ENCODE measurements at regions not wholly inside any gene's neighbourhood (a gene's known extent, or its start where the extent isn't known, plus 50 kb on each side); places are given as distances from the start of the nearest gene placed in this dataset.

DNA sequence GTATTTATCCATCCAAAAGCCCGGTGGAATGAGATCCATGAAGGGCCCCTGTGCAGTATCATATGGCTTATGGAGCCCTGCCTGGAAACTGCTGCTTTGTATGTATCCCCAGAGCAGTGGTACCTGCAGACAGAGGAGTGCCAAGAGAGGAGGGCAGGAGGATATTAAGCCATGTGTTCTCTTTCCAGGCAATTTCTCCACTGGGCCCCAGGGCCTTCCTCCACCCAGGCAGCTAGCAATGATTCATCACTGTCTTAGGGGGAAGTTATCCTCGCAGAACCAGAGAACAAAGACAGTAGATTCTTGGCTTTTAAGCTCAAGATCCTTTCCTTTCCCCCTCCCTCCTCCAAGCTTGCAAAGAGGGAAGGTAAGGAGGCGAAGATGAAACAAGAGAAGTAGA lies 98.1 kb downstream of the LRRC30 start:
- no peak overlapping the region for H3K27ac ChIP-seq
- H3K4me1 ChIP-seq, result no peaks in the 10 kb centered on the region
- TF ChIP-seq EP300 (IDR thresholded peaks at IDR 0.05) (no peak), POLR2A (IDR thresholded peaks at IDR 0.05) (no peak), POLR2AphosphoS5 (IDR thresholded peaks at IDR 0.05) (no peak)
- TF ChIP-seq, protein P1, sequence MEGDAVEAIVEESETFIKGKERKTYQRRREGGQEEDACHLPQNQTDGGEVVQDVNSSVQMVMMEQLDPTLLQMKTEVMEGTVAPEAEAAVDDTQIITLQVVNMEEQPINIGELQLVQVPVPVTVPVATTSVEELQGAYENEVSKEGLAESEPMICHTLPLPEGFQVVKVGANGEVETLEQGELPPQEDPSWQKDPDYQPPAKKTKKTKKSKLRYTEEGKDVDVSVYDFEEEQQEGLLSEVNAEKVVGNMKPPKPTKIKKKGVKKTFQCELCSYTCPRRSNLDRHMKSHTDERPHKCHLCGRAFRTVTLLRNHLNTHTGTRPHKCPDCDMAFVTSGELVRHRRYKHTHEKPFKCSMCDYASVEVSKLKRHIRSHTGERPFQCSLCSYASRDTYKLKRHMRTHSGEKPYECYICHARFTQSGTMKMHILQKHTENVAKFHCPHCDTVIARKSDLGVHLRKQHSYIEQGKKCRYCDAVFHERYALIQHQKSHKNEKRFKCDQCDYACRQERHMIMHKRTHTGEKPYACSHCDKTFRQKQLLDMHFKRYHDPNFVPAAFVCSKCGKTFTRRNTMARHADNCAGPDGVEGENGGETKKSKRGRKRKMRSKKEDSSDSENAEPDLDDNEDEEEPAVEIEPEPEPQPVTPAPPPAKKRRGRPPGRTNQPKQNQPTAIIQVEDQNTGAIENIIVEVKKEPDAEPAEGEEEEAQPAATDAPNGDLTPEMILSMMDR (IDR thresholded peaks at IDR 0.05), result no peak
- no peaks in the 10 kb centered on the region for H3K36me3 ChIP-seq
- ATAC-seq, result no peak
- no peaks in the 10 kb centered on the region for H3K9me3 ChIP-seq
- no peaks in the 10 kb centered on the region for H3K27me3 ChIP-seq
- no peak overlapping the region for H3K4me3 ChIP-seq
- WGBS, 2 donors (ENCODE audit: low coverage in 1 of 2), result 52 to 58% methylated on average over 3 of the region's 3 CpGs

DNA sequence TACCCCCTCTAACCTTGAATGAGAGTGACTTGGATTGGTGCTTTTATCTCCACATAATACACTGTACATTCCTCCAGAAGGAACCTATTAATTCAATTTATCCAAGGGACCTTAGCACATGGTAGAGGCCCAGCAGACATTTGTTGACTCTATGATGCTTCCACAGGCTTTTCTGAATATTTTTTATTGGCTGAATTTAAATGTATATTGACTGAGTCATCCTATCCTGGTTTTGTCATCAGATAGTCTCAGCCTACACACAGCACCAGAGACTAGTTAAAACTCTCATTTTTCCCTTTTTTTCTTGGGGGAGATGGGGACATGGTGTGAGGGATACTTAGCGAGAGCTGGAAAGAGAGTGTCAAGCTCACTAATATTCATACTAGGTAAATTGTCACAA lies 101.6 kb downstream of the LRRC30 start:
- H3K9me3 ChIP-seq, result no peaks in the 10 kb centered on the region
- H3K36me3 ChIP-seq, result no peaks in the 10 kb centered on the region
- TF ChIP-seq EP300 (IDR thresholded peaks at IDR 0.05) (no peak), POLR2A (IDR thresholded peaks at IDR 0.05) (no peak), POLR2AphosphoS5 (IDR thresholded peaks at IDR 0.05) (no peak)
- TF ChIP-seq, protein P1 (IDR thresholded peaks at IDR 0.05), result no peak
- H3K27me3 ChIP-seq, result no peaks in the 10 kb centered on the region
- ATAC-seq, result no peak
- WGBS, 2 donors (ENCODE audit: low coverage in 1 of 2), result 89% methylated on average over 1 of the region's 1 CpG; no CpG with 5 or more reads in 1 of the 2 donors
- H3K27ac ChIP-seq, result no peak overlapping the region
- no peaks in the 10 kb centered on the region for H3K4me1 ChIP-seq
- no peak overlapping the region for H3K4me3 ChIP-seq

DNA sequence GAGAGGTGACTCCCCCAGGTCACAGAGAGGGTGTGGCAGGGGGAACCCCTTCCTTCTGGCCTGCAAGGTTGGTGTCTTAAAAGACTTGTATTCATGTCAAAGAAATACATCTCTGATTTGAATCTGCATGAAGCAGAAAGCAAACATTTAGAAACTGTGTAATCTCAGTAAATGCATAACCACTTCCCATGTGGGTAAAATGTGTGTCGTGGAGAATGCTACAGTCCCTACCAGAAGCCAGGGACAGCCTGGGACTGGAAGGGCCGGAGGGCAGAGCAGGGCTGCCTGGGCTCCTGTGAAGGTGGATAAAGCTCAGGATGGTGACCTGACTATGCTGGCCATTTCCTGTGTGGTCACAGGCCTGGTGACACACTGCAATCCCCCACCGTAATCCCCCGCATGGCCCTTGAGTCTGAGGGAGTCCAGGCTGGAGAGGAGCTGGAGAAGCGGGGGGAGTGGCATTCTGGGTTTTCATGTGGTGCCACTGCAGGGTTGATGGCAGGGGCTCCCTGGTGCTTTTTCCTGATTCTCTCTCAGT lies 102.2 kb downstream of the LRRC30 start:
- WGBS, 2 donors (ENCODE audit: low coverage in 1 of 2), result 90 to 96% methylated on average over 2 to 4 of the region's 5 CpGs
- H3K4me3 ChIP-seq, result no peak overlapping the region
- no peaks in the 10 kb centered on the region for H3K36me3 ChIP-seq
- H3K4me1 ChIP-seq, result no peaks in the 10 kb centered on the region
- no peaks in the 10 kb centered on the region for H3K9me3 ChIP-seq
- no peak overlapping the region for H3K27ac ChIP-seq
- H3K27me3 ChIP-seq, result no peaks in the 10 kb centered on the region
- ATAC-seq, result no peak
- TF ChIP-seq POLR2A (IDR thresholded peaks at IDR 0.05) (no peak), POLR2AphosphoS5 (IDR thresholded peaks at IDR 0.05) (no peak), EP300 (IDR thresholded peaks at IDR 0.05) (no peak)
- TF ChIP-seq, protein P1 (IDR thresholded peaks at IDR 0.05), result no peak

DNA sequence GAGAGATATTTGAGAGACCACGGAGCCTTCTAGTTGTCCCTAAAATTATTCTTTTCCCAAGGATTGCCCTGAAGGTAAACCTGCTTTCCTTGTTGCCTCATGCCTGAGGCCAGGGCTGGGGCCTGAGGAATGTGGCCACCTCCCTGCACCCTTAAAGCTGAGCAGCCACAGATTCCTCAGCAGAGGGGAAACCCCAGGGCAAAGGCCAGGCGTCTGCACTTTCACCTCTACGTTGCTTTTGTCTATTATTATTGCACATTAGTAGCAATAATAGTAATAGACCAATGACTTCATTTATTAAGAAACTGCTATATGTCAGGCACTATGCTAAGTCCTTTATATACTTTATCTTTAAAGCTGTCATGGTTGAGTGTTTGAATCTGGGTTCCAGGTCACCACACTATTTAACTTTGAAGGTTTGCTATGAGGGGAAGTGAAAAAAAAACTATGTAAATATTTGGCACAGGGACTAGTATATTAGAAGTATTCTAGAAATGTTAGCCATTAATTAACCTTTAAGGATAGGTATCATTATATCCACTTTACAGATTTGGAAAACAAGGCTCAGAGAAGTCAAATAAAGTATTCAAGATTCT lies 104.2 kb downstream of the LRRC30 start:
- TF ChIP-seq POLR2A (IDR thresholded peaks at IDR 0.05) (no peak), EP300 (IDR thresholded peaks at IDR 0.05) (no peak), POLR2AphosphoS5 (IDR thresholded peaks at IDR 0.05) (no peak)
- TF ChIP-seq, protein P1 (IDR thresholded peaks at IDR 0.05), result no peak
- Histone ChIP-seq H3K4me3 (no peak overlapping the region), H3K36me3 (no peaks in the 10 kb centered on the region), H3K9me3 (no peaks in the 10 kb centered on the region), H3K27ac (no peak overlapping the region), H3K4me1 (no peaks in the 10 kb centered on the region), H3K27me3 (no peaks in the 10 kb centered on the region)
- ATAC-seq, result no peak
- WGBS, 2 donors (ENCODE audit: low coverage in 1 of 2), result 67 to 72% methylated on average over 2 to 3 of the region's 3 CpGs

DNA sequence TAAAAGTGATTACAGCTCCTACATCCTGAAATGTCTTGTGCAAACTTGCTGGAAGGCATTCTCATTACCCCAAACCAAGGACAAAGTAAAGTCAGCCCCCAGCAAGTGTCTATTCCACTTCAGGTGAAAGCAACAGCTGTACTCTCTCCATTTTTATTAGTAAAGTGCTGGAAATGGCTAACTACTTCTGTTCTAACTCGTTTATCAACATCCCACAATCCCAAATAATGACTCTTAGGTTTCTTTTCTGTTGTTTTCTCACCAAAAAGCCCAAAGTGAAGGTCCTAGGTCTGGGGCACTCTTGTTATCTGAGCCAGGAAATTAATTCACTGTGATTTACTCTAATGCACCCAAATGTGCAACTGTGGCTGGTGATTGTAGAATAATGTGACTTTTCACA lies 105.7 kb downstream of the LRRC30 start:
- Histone ChIP-seq H3K4me1 (no peaks in the 10 kb centered on the region), H3K27me3 (no peaks in the 10 kb centered on the region), H3K9me3 (no peaks in the 10 kb centered on the region), H3K4me3 (no peak overlapping the region), H3K27ac (no peak overlapping the region), H3K36me3 (no peaks in the 10 kb centered on the region)
- TF ChIP-seq EP300 (IDR thresholded peaks at IDR 0.05), result no peak
- TF ChIP-seq, protein P1 (IDR thresholded peaks at IDR 0.05), result no peak
- no peak for TF ChIP-seq POLR2AphosphoS5 (IDR thresholded peaks at IDR 0.05)
- TF ChIP-seq POLR2A (IDR thresholded peaks at IDR 0.05), result no peak
- no peak for ATAC-seq
- 43 to 57% methylated on average over 1 of the region's 1 CpG for WGBS, 2 donors (ENCODE audit: low coverage in 1 of 2)

Data from gastroesophageal sphincter (tissue), 4 donors.